ENCODE measurements at regions not wholly inside any gene's neighbourhood (a gene's known extent, or its start where the extent isn't known, plus 50 kb on each side); places are given as distances from the start of the nearest gene placed in this dataset.
"Not testable (repeated sequence)": the region's sequence is repeated elsewhere in the genome, so short reads cannot be mapped to it uniquely, and the experiment has no call there.

GRCh38 chr2:217585362-217585761 lies 417.4 kb downstream of the TNS1 start:
- no peak for DNase-seq (ENCODE audit: low spot score)

- not testable (repeated sequence) for DNase-seq (ENCODE audit: low spot score)
Measured at GRCh38 chr2:217580407-217580806, 422.4 kb downstream of the TNS1 start.

GRCh38 chr2:217573571-217573970 lies 429.2 kb downstream of the TNS1 start:
- DNase-seq (ENCODE audit: low spot score), result no peak

- DNase-seq (ENCODE audit: low spot score), result no peak
Measured at GRCh38 chr2:217570394-217570793, 432.4 kb downstream of the TNS1 start.

- DNase-seq (ENCODE audit: low spot score), result no peak
Measured at GRCh38 chr2:217568289-217568971, 434.4 kb downstream of the TNS1 start.

DNA sequence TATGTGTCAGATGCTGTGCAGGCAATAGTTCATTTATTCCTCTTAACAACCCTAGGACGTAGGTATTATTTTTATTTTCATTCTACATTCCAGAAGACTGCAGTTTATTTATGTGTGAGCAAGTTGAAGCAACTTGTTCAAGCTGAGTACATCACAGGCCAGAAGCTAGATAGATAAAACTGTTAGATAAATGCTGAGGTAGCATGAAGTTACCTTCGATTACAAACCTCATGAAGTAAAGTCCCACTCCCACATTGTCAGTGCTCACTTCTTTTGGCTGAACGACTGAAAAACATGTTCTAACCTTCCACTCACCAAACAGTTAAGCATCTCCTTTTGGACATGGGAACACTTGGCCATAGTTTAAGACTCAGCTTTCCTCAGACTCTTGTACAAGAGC lies 439.2 kb downstream of the TNS1 start:
- DNase-seq (ENCODE audit: low spot score), result no peak

- DNase-seq (ENCODE audit: low spot score), result no peak
Measured at GRCh38 chr2:217562871-217563480, 439.8 kb downstream of the TNS1 start.

GRCh38 chr2:217559084-217559483 lies 443.7 kb downstream of the TNS1 start:
- no peak for DNase-seq (ENCODE audit: low spot score)

- no peak for DNase-seq (ENCODE audit: low spot score)
Measured at GRCh38 chr2:217555081-217555876, 447.5 kb downstream of the TNS1 start.

- DNase-seq (ENCODE audit: low spot score), result no peak
Measured at GRCh38 chr2:217553679-217554078, 449.1 kb downstream of the TNS1 start.

DNA sequence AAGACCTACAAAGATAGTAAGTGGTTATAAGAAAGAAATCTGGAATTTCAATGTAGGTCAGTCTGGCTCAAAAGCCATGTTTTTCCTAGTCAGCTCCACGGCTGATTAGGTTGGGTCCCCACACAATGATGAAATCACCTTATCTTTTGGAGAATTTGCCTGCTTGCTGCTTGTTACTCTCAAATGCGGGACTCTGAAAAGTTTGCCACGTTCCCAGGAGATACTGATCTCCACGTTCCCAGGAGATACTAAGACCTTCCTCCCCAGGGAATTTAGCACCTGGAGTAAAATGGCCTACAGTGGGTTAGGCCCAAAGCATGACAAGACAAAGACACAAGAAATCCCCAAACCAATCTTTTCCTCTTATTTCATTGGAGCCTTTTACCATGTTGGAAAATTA lies 449.6 kb downstream of the TNS1 start:
- no peak for DNase-seq (ENCODE audit: low spot score)

- DNase-seq (ENCODE audit: low spot score), result no peak
Measured at GRCh38 chr2:217552081-217552480, 450.7 kb downstream of the TNS1 start.

DNA sequence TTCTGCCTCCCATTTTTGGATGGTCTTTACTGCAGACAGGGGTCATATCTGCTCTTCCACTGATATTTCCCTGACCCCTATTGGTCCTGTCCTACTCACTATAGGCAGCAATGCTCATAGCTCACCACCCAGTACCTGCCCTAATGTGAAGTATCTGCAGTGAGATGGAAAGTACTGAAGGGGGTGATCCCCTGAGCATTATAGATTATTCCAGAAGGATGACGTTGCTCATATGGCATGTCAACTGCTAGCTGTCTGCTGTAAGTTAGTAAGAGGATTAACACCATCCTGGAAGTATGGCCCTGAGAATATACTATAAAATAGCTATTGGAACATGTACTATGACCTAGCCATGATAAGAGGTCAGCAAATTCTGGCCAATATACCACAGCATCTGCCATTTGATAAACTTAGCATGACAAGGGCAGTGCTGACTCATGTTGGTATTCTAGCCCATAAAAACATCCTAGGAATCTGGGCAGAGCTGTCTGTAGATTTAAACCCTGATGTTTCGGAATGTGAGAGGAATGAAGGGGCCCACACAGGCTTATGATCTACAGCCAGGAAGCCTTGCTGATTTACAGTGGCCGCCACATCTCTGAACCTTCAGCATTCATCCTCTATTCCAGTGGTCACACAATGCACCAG lies 451.4 kb downstream of the TNS1 start:
- DNase-seq (ENCODE audit: low spot score), result no peak

DNA sequence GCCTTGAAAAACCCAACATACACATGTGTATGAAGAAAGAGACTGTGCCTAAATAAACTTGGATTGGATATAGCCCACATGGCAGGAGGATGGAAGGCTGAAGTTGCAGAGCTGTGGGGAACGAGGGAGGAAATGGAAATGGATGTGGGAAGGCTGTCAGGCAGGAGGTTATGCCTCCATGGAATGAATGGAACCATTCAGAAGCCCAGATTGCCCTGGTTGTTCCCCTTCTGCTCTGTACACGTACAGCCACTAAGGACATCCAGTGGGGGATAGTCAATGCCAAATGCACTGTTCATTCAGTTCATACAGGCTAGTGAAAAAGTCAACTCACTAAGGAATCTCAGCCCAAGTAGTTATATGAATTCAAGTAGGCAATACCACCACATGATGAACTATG lies 463.7 kb downstream of the TNS1 start:
- DNase-seq (ENCODE audit: low spot score), result no peak

- no peak for DNase-seq (ENCODE audit: low spot score)
Measured at GRCh38 chr2:217538719-217539118, 464.1 kb downstream of the TNS1 start.

GRCh38 chr2:217535957-217536708 lies 466.7 kb downstream of the TNS1 start:
- no peak for DNase-seq (ENCODE audit: low spot score)

DNA sequence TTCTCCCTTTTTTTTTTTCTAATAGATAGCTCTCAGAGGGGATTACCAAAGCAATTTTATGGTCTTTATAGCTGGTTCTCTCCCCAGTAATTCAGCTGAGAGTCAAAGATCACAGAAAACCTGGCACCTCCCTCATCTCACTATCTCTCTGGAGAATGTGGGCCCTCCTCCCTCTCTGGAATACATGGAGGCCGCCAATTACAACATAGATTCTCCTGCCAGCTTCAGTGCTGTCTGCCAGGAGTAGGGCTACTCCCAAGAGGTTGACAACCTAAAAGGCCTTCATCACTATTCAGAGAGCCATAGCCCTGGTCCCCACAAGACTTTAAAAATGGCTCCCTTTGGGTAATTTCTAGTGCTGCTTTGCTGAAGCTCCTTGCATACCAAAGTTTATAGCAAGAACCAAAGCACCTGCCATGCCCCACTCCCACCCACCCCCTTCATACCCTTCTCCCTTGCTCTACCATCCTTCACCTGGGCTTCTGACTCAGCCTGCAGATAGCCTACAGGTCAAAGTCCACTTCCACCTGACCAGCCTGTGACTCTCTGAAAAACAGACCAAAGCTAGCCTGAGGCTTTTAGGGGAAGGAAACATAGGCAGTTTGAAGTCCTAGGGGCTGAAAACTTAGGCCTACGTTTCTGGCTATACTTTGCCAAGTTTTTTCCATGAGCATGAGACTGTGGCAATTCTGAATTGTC lies 472.3 kb downstream of the TNS1 start:
- no peak for DNase-seq (ENCODE audit: low spot score)

DNA sequence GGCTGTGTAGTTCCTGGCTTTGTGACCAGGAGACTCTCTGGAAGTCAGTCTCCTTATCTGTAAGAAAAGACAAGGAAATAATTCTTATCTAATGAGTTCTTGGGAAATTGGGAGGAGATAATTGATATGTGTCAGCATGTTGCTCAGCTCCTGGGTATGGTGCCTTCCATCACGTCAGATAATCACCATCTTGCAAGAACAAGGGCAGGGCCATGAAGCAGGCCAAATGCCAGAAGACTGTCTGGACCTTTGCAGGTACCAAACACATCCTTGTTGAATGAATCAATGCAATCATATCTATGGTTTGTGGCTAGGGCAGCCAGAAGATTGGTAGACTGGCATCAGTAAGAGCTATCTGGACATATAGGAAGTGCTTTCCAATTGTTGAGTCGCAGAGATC lies 473.5 kb downstream of the TNS1 start:
- DNase-seq (ENCODE audit: low spot score), result no peak

DNA sequence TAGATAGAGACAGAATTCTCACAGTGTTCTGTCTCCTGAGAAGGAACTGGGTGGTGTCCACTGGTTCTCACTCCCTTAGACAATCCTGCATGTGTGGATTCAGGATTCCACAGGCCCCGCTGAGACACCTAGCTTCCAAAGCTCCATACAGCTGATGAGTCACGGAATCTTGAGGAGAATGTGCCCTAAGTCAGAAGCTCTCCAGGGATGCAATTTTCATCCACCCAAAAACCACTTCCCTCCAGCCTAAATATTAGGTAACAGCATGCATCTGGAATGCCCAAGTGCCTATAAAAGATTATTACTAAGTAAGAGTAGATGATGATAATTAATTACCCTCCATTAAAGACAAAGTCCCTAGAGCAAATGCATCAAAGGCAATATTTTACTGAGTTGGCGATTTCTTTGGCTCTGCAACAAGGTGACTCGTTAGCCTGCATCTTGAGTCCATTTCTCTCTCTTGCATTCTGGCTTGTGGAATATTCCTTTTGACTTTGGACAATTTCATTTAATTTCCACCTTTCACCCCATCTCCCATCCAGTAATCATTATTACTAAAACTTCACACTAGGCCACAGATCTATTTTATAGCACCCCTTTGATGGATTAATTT lies 475.1 kb downstream of the TNS1 start:
- no peak for DNase-seq (ENCODE audit: low spot score)

DNA sequence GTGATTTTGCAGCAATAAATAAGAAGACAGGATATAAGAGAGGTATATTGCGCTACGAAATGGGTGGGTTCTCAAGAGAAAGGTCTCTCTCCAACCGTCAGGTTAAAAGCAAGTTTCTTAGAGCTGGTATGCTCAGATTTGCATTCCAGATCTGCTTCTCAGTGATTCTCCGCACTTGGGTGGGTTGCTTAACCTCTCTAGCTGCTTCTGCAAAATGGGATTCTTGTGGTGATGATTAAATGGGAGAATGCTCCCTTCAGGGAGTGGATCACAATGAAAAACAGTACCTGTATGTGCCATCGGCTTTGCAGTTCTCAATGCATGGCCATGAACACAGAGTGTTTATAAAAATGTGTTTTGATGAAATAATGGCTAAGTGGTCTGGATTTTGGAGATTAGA lies 477.7 kb downstream of the TNS1 start:
- no peak for DNase-seq (ENCODE audit: low spot score)

GRCh38 chr2:217523286-217523685 lies 479.5 kb downstream of the TNS1 start:
- no peak for DNase-seq (ENCODE audit: low spot score)

Data from activated CD4-positive, alpha-beta T cell treated with anti-CD3 and anti-CD28 coated beads, Interleukin-2, Interleukin-4, amounts not matched to agents 100 ng/mL and 50 ng/mL, durations not matched to agents 16 hours and 8 hours (primary cell).